H9 (cell line): ENCODE measurements at regions not wholly inside any gene's neighbourhood (a gene's known extent, or its start where the extent isn't known, plus 50 kb on each side); places are given as distances from the start of the nearest gene placed in this dataset.

Source experiments
- DNase-seq: peaks from one replicate; pipeline ENCODE4 v3.0.0-alpha.2; 2017
- H2AFZ ChIP-seq: one replicate; pipeline ENCODE4 v1.6.1; 2013; ENCODE audit warnings: mild to moderate bottlenecking, low read length, control low read depth, moderate library complexity
- H2AK5ac ChIP-seq: 2 replicates; pipeline ENCODE4 v1.6.1; 2013; ENCODE audit warnings: low read length, control low read depth, mixed read lengths; ENCODE audit not compliant: insufficient read length
- H2BK120ac ChIP-seq: one replicate; pipeline ENCODE4 v1.6.1; 2013; ENCODE audit warnings: low read depth, mild to moderate bottlenecking, low read length, control low read depth, inconsistent platforms; ENCODE audit not compliant: poor library complexity, severe bottlenecking
- H2BK12ac ChIP-seq: 2 replicates; pipeline ENCODE4 v1.6.1; 2013; ENCODE audit warnings: low read length, control low read depth, mixed read lengths, low read depth; ENCODE audit not compliant: insufficient read length
- H2BK15ac ChIP-seq: 2 replicates; pipeline ENCODE4 v1.6.1; 2013; ENCODE audit warnings: low read depth, low read length, control low read depth
- H2BK20ac ChIP-seq: one replicate; pipeline ENCODE4 v1.6.1; 2013; ENCODE audit warnings: low read depth, mild to moderate bottlenecking, low read length, control low read depth, inconsistent platforms; ENCODE audit not compliant: poor library complexity, severe bottlenecking
- H2BK5ac ChIP-seq: 2 replicates; pipeline ENCODE4 v1.6.1; 2013; ENCODE audit warnings: low read length, control low read depth, mixed read lengths; ENCODE audit not compliant: insufficient read length
- H3K14ac ChIP-seq: 2 replicates; pipeline ENCODE4 v1.6.1; 2013; ENCODE audit warnings: low read length, control low read depth; ENCODE audit not compliant: insufficient read depth
- H3K18ac ChIP-seq: 2 replicates; pipeline ENCODE4 v1.6.1; 2013; ENCODE audit warnings: low read depth, mild to moderate bottlenecking, mixed read lengths, low read length, control low read depth; ENCODE audit not compliant: insufficient read length
- H3K23ac ChIP-seq: 2 replicates; pipeline ENCODE4 v1.6.1; 2013; ENCODE audit warnings: low read length, control low read depth, mixed read lengths, low read depth; ENCODE audit not compliant: insufficient read length
- H3K23me2 ChIP-seq: 2 replicates; pipeline ENCODE4 v1.6.1; 2013; ENCODE audit warnings: low read depth, mild to moderate bottlenecking, mixed read lengths, low read length, control low read depth; ENCODE audit not compliant: insufficient read length, poor library complexity, severe bottlenecking
- H3K27ac ChIP-seq: 2 replicates; pipeline ENCODE4 v1.5.1; 2013; ENCODE audit warnings: low read length, control low read depth, mixed read lengths, low read depth; ENCODE audit not compliant: insufficient read length
- H3K27me3 ChIP-seq: 2 replicates; pipeline ENCODE4 v1.6.1; 2013; ENCODE audit warnings: low read length, control low read depth, inconsistent platforms; ENCODE audit not compliant: insufficient read depth
- H3K4ac ChIP-seq: 2 replicates; pipeline ENCODE4 v1.6.1; 2013; ENCODE audit warnings: low read depth, mild to moderate bottlenecking, control low read depth, inconsistent platforms, low read length, moderate library complexity
- H3K4me1 ChIP-seq: 2 replicates; pipeline ENCODE4 v1.6.1; 2013; ENCODE audit warnings: low read length, control low read depth, inconsistent platforms; ENCODE audit not compliant: insufficient read depth
- H3K4me2 ChIP-seq: 2 replicates; pipeline ENCODE4 v1.6.1; 2013; ENCODE audit warnings: low read length, control low read depth, mixed read lengths; ENCODE audit not compliant: insufficient read length, insufficient read depth
- H3K56ac ChIP-seq: 2 replicates; pipeline ENCODE4 v1.6.1; 2013; ENCODE audit warnings: low read depth, mild to moderate bottlenecking, mixed read lengths, low read length, control low read depth; ENCODE audit not compliant: insufficient read length
- H3K79me1 ChIP-seq: 2 replicates; pipeline ENCODE4 v1.6.1; 2013; ENCODE audit warnings: low read depth, mild to moderate bottlenecking, moderate library complexity, low read length, control low read depth, inconsistent platforms; ENCODE audit not compliant: insufficient read depth, poor library complexity, severe bottlenecking
- H3K79me2 ChIP-seq: 2 replicates; pipeline ENCODE4 v1.6.1; 2013; ENCODE audit warnings: low read length, control low read depth, inconsistent platforms; ENCODE audit not compliant: insufficient read depth
- H3K9ac ChIP-seq: 2 replicates; pipeline ENCODE4 v1.6.1; 2013; ENCODE audit warnings: low read length, control low read depth, mixed read lengths; ENCODE audit not compliant: insufficient read length; ENCODE audit errors: extremely low read depth
- H3K9me3 ChIP-seq: one replicate; pipeline ENCODE4 v1.6.1; 2013; ENCODE audit warnings: low read depth, low read length, inconsistent platforms; ENCODE audit not compliant: control insufficient read depth
- H3T11ph ChIP-seq: one replicate; pipeline ENCODE4 v1.6.1; 2013; ENCODE audit warnings: mild to moderate bottlenecking, low read length, control low read depth, inconsistent platforms
- H4K20me1 ChIP-seq: one replicate; pipeline ENCODE4 v1.6.1; 2013; ENCODE audit not compliant: control insufficient read depth, insufficient read length, insufficient read depth
- H4K5ac ChIP-seq: 2 replicates; pipeline ENCODE4 v1.6.1; 2013; ENCODE audit warnings: low read depth, mild to moderate bottlenecking, mixed read lengths, low read length, control low read depth; ENCODE audit not compliant: insufficient read length
- H4K8ac ChIP-seq: replicated peaks from 2 replicates; pipeline ENCODE4 v1.6.1; 2013; ENCODE audit warnings: low read length, control low read depth, mixed read lengths, low read depth; ENCODE audit not compliant: insufficient read length
- H4K91ac ChIP-seq: 2 replicates; pipeline ENCODE4 v1.6.1; 2013; ENCODE audit warnings: low read depth, mild to moderate bottlenecking, moderate library complexity, mixed read lengths, low read length, control low read depth; ENCODE audit not compliant: insufficient read length
- H3K27ac Mint-ChIP-seq, 3 experiments: 2 replicates in 2 of 3; 3 replicates in 1 of 3; pipeline ENCODE4 v1.8.0; 2020 to 2021; ENCODE audit warnings: mixed read lengths in 3 of 3, mild to moderate bottlenecking in 1 of 3, moderate library complexity in 1 of 3
- H3K27me3 Mint-ChIP-seq: 2 replicates; pipeline ENCODE4 v1.8.0; 2021; ENCODE audit warnings: low read depth, mild to moderate bottlenecking, moderate library complexity, mixed read lengths
- H3K36me3 Mint-ChIP-seq, 3 experiments: 2 replicates in 2 of 3; 3 replicates in 1 of 3; pipeline ENCODE4 v1.8.0; 2020 to 2021; ENCODE audit warnings: low read depth in 3 of 3, mixed read lengths in 3 of 3; ENCODE audit not compliant: insufficient read depth in 1 of 3
- H3K4me1 Mint-ChIP-seq, 2 experiments: 2 replicates each; pipeline ENCODE4 v1.8.0; 2020; ENCODE audit warnings: mixed read lengths in 2 of 2
- H3K4me3 Mint-ChIP-seq, 2 experiments: 2 replicates in 1 of 2; 3 replicates in 1 of 2; pipeline ENCODE4 v1.8.0; 2020 to 2021; ENCODE audit warnings: mild to moderate bottlenecking in 2 of 2, mixed read lengths in 2 of 2, moderate library complexity in 1 of 2
- H3K9me3 Mint-ChIP-seq, 2 experiments: 2 replicates in 1 of 2; 3 replicates in 1 of 2; pipeline ENCODE4 v1.8.0; 2020; ENCODE audit warnings: mild to moderate bottlenecking in 2 of 2, mixed read lengths in 2 of 2, moderate library complexity in 1 of 2
- WGBS: extraction: QIAGEN DNeasy Blood & Tissue Kit; methylation state at CpG from one replicate; pipeline ENCODE4 v1.1.7; 2013; ENCODE audit warnings: missing lambda C conversion rate, low lambda C conversion rate, mixed read lengths; ENCODE audit not compliant: insufficient read length; ENCODE audit errors: extremely low coverage; 5-methylcytosine and 5-hydroxymethylcytosine counted together
- TF ChIP-seq, protein P1 (sequence below): fragments of 200-600 bp; sonication (generic); conservative IDR thresholded peaks from 3 replicates; pipeline ENCODE4 v1.8.0; 2021; ENCODE audit warnings: antibody characterized with exemption, mild to moderate bottlenecking

DNA sequence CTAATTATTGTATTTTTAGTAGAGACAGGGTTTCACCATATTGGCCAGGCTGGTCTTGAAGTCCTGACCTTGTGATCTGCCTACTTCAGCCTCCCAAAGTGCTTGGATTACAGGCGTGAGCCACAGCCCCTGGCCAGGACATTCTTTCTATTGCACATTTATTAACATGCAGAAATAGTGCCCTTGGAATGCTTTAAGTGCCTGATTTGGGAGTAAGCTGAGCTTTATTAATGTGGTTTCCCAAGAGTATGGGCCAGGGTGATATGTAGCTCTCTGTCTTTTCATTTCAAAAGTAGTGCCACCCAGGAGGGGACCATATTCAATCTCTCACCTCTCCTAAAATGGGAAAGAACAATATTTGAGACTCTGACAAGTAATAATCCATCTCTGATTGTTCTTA, 970.7 kb downstream of the KCNMA1 start:
- Histone ChIP-seq H2BK20ac (no peak overlapping the region), H3K4me1 (no peaks in the 10 kb centered on the region), H3K79me1 (no peaks in the 10 kb centered on the region), H3K18ac (no peak overlapping the region), H2BK12ac (no peak overlapping the region), H3K9ac (no peak overlapping the region), H2BK120ac (no peak overlapping the region), H3K27ac (no peak overlapping the region), H3K79me2 (no peaks in the 10 kb centered on the region), H3K27me3 (no peaks in the 10 kb centered on the region), H3K23ac (no peak overlapping the region), H4K20me1 (no peaks in the 10 kb centered on the region), H3K56ac (no peak overlapping the region), H4K8ac (no peak overlapping the region), H4K91ac (no peak overlapping the region), H2BK5ac (no peak overlapping the region), H2AK5ac (no peak overlapping the region), H3K4me2 (no peak overlapping the region), H3K4ac (no peak overlapping the region), H4K5ac (no peak overlapping the region), H3K23me2 (no peaks in the 10 kb centered on the region), H3K14ac (no peak overlapping the region), H3T11ph (no peak overlapping the region), H2BK15ac (no peak overlapping the region), H3K9me3 (no peaks in the 10 kb centered on the region), H2AFZ (no peak overlapping the region)
- WGBS = no CpG with 5 or more reads among the region's 1 CpG
- Mint-ChIP-seq H3K4me3 (no peak overlapping the region), H3K4me1 (peaks cover 8 to 9% of the 10 kb centered on the region in 2 experiments), H3K36me3 (no peaks in the 10 kb centered on the region; a peak in 2 of 7 replicates), H3K27me3 (no peaks in the 10 kb centered on the region), H3K27ac (no peak overlapping the region), H3K9me3 (peaks cover 2 to 3% of the 10 kb centered on the region in 2 experiments; a peak in 3 of 5 replicates)
- DNase-seq = no peak
- TF ChIP-seq, protein P1, sequence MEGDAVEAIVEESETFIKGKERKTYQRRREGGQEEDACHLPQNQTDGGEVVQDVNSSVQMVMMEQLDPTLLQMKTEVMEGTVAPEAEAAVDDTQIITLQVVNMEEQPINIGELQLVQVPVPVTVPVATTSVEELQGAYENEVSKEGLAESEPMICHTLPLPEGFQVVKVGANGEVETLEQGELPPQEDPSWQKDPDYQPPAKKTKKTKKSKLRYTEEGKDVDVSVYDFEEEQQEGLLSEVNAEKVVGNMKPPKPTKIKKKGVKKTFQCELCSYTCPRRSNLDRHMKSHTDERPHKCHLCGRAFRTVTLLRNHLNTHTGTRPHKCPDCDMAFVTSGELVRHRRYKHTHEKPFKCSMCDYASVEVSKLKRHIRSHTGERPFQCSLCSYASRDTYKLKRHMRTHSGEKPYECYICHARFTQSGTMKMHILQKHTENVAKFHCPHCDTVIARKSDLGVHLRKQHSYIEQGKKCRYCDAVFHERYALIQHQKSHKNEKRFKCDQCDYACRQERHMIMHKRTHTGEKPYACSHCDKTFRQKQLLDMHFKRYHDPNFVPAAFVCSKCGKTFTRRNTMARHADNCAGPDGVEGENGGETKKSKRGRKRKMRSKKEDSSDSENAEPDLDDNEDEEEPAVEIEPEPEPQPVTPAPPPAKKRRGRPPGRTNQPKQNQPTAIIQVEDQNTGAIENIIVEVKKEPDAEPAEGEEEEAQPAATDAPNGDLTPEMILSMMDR = no peak
